ENCODE measurements at regions not wholly inside any gene's neighbourhood (a gene's known extent, or its start where the extent isn't known, plus 50 kb on each side); places are given as distances from the start of the nearest gene placed in this dataset.

GRCh38 chr11:45412051-45412471, 125.9 kb upstream of the SYT13 start:
- CTCF ChIA-PET: interaction anchor here (1.2 to 1.7 kb wide), 2 partner anchors 243 to 360 kb away, joined by 3 to 6 read pairs; no protein-coding TSS in a partner anchor
- no peak overlapping the region for H3K27ac ChIP-seq
- 44% methylated on average over 12 of the region's 12 CpGs for WGBS (ENCODE audit: missing lambda C conversion rate)
- POLR2A ChIA-PET: no interaction called here
- TF ChIP-seq ZSCAN20 (CRISPR knock-in tag; IDR thresholded peaks at IDR 0.05) (no peak), NPAS2 (CRISPR knock-in tag; IDR thresholded peaks at IDR 0.05; ENCODE audit: borderline replicate concordance) (no peak), HEYL (CRISPR knock-in tag; IDR thresholded peaks at IDR 0.05) (no peak)
- H3K4me2 ChIP-seq: no peak overlapping the region
- DNase-seq (ENCODE audit: low read depth in 1 of 2, low spot score in 1 of 2): no peak
- no peak for ATAC-seq
- no peak overlapping the region for H3K4me3 ChIP-seq
- FAIRE-seq: no peak
- no peaks in the 10 kb centered on the region for H3K4me1 ChIP-seq
- H3K9me3 ChIP-seq: no peaks in the 10 kb centered on the region

- ChIA-PET CTCF (interaction anchor here (1.7 kb wide), 1 partner anchor 361 kb away, joined by 6 read pairs; no protein-coding TSS in a partner anchor), POLR2A (no interaction called here)
- Histone ChIP-seq H3K4me2 (no peak overlapping the region), H3K27ac (no peak overlapping the region), H3K9me3 (no peaks in the 10 kb centered on the region), H3K4me3 (no peak overlapping the region), H3K4me1 (no peaks in the 10 kb centered on the region)
- FAIRE-seq: no peak
- no peak for TF ChIP-seq HMGXB4 (CRISPR knock-in tag; IDR thresholded peaks at IDR 0.05; ENCODE audit: borderline replicate concordance)
- TF ChIP-seq RCOR1 (IDR thresholded peaks at IDR 0.05; ENCODE audit: low read depth, low read length): no peak
- TF ChIP-seq NFE2L2 (conservative IDR thresholded peaks at IDR 0.05; ENCODE audit: low read length): no peak
- no peak for TF ChIP-seq HDAC2 (IDR thresholded peaks at IDR 0.05)
- no peak for TF ChIP-seq CTCF (IDR thresholded peaks at IDR 0.05)
- TF ChIP-seq FOSB (CRISPR knock-in tag; IDR thresholded peaks at IDR 0.05): no peak
- no peak for TF ChIP-seq HES2 (IDR thresholded peaks at IDR 0.05)
- no peak for TF ChIP-seq EHF (CRISPR knock-in tag; IDR thresholded peaks at IDR 0.05)
- TF ChIP-seq MAFK (IDR thresholded peaks at IDR 0.05; ENCODE audit: partially characterized antibody): no peak
- TF ChIP-seq FOSL2 (IDR thresholded peaks at IDR 0.05): no peak
- no peak for TF ChIP-seq FOSL2 (CRISPR knock-in tag; IDR thresholded peaks at IDR 0.05)
- TF ChIP-seq HEYL (CRISPR knock-in tag; IDR thresholded peaks at IDR 0.05): no peak
- no peak for TF ChIP-seq HOXB5 (CRISPR knock-in tag; IDR thresholded peaks at IDR 0.05)
- no peak for TF ChIP-seq KDM1A (IDR thresholded peaks at IDR 0.05; ENCODE audit: low read depth)
- TF ChIP-seq EP300 (IDR thresholded peaks at IDR 0.05): no peak
- no peak for TF ChIP-seq CBX2 (IDR thresholded peaks at IDR 0.05; ENCODE audit: borderline replicate concordance, low read depth)
- no peak for DNase-seq (ENCODE audit: low read depth in 1 of 2, low spot score in 1 of 2)
- no peak for ATAC-seq
- 13% methylated on average over 7 of the region's 7 CpGs for WGBS (ENCODE audit: missing lambda C conversion rate)
Measured at GRCh38 chr11:45411228-45411946, 125.2 kb upstream of the SYT13 start.

GRCh38 chr11:45410391-45411227, 124.5 kb upstream of the SYT13 start:
- H3K4me2 ChIP-seq: no peak overlapping the region
- no peak for FAIRE-seq
- no peak overlapping the region for H3K27ac ChIP-seq
- no peak for DNase-seq (ENCODE audit: low read depth in 1 of 2, low spot score in 1 of 2)
- H3K4me3 ChIP-seq: no peak overlapping the region
- ChIA-PET POLR2A (no interaction called here), CTCF (interaction anchor here (0.9 kb wide), 1 partner anchor 11 kb away, joined by 3 read pairs; no protein-coding TSS in a partner anchor)
- no peak; a peak in 1 of 6 replicates for ATAC-seq
- H3K9me3 ChIP-seq: no peaks in the 10 kb centered on the region
- H3K4me1 ChIP-seq: no peaks in the 10 kb centered on the region
- WGBS (ENCODE audit: missing lambda C conversion rate): 44% methylated on average over 8 of the region's 12 CpGs
- TF ChIP-seq BCL3 (IDR thresholded peaks at IDR 0.05): no peak
- TF ChIP-seq CEBPB (IDR thresholded peaks at IDR 0.05): no peak
- TF ChIP-seq JUNB (IDR thresholded peaks at IDR 0.05): no peak
- no peak for TF ChIP-seq REST (IDR thresholded peaks at IDR 0.05)
- no peak for TF ChIP-seq NR3C1 (IDR thresholded peaks at IDR 0.05)
- TF ChIP-seq MAX (IDR thresholded peaks at IDR 0.05): no peak
- no peak for TF ChIP-seq HES2 (IDR thresholded peaks at IDR 0.05)
